SK-N-SH treated with all-trans-retinoic acid at 6 μM for 48 hours (cell line): ENCODE measurements at regions not wholly inside any gene's neighbourhood (a gene's known extent, or its start where the extent isn't known, plus 50 kb on each side); places are given as distances from the start of the nearest gene placed in this dataset.
A peak's percentile ranks its signal among the peaks of the same experiment; 100 is the strongest.

ENCODE experiments used
- ATAC-seq: fragments of 200-7000 bp; cut with Tn5 transposase; 3 replicates; pipeline ENCODE4 v1.9.1; 2020; ENCODE audit warnings: mild to moderate bottlenecking, moderate library complexity
- ARNTL ChIP-seq: fragments of 450-650 bp; formaldehyde crosslinking; IDR thresholded peaks from 2 replicates; pipeline ENCODE4 v1.5.0; 2020; ENCODE audit warnings: low read depth, mild to moderate bottlenecking, moderate library complexity, borderline replicate concordance
- BACH2 ChIP-seq: fragments of 250-450 bp; sonication (Bioruptor Pico); IDR thresholded peaks from 2 replicates; pipeline ENCODE4 v1.9.0; 2021; ENCODE audit warnings: mild to moderate bottlenecking, borderline replicate concordance
- CREB5 ChIP-seq: fragments of 250-450 bp; sonication (Bioruptor Pico); IDR thresholded peaks from 2 replicates; pipeline ENCODE4 v1.5.1; 2020; ENCODE audit warnings: low read depth, mild to moderate bottlenecking, moderate library complexity
- CSDC2 ChIP-seq: fragments of 250-450 bp; sonication (Bioruptor Pico); IDR thresholded peaks from 2 replicates; pipeline ENCODE4 v1.5.0; 2020; ENCODE audit warnings: mild to moderate bottlenecking, moderate library complexity
- CSRNP3 ChIP-seq: fragments of 250-450 bp; sonication (Bioruptor Pico); IDR thresholded peaks from 2 replicates; pipeline ENCODE4 v1.5.1; 2021; ENCODE audit warnings: mild to moderate bottlenecking, moderate library complexity
- GLIS3 ChIP-seq: fragments of 250-450 bp; sonication (Bioruptor Pico); IDR thresholded peaks from 2 replicates; pipeline ENCODE4 v1.5.0; 2020; ENCODE audit warnings: mild to moderate bottlenecking, moderate library complexity
- ISL1 ChIP-seq: fragments of 250-450 bp; sonication (Bioruptor Pico); IDR thresholded peaks from 2 replicates; pipeline ENCODE4 v2.1.2; 2022; ENCODE audit warnings: mild to moderate bottlenecking, moderate library complexity
- OSR1 ChIP-seq: fragments of 250-450 bp; sonication (Bioruptor Pico); IDR thresholded peaks from 2 replicates; pipeline ENCODE4 v1.8.0; 2022; ENCODE audit warnings: moderate library complexity, mild to moderate bottlenecking, inconsistent platforms
- PATZ1 ChIP-seq: fragments of 250-450 bp; sonication (Bioruptor Pico); IDR thresholded peaks from 2 replicates; pipeline ENCODE4 v1.8.0; 2020; ENCODE audit warnings: mild to moderate bottlenecking, moderate library complexity, borderline replicate concordance
- PPARA ChIP-seq: fragments of 250-450 bp; sonication (Bioruptor Pico); IDR thresholded peaks from 2 replicates; pipeline ENCODE4 v1.5.0; 2020; ENCODE audit warnings: mild to moderate bottlenecking, borderline replicate concordance
- SNAI2 ChIP-seq: fragments of 250-450 bp; sonication (Bioruptor Pico); IDR thresholded peaks from 2 replicates; pipeline ENCODE4 v1.5.0; 2020; ENCODE audit warnings: mild to moderate bottlenecking, moderate library complexity
- TCF4 ChIP-seq: fragments of 250-450 bp; sonication (Bioruptor Pico); IDR thresholded peaks from 2 replicates; pipeline ENCODE4 v1.8.0; 2021; ENCODE audit warnings: mild to moderate bottlenecking, moderate library complexity, borderline replicate concordance
- TOX ChIP-seq: fragments of 250-450 bp; sonication (Bioruptor Pico); IDR thresholded peaks from 2 replicates; pipeline ENCODE4 v1.8.0; 2021; ENCODE audit warnings: mild to moderate bottlenecking, moderate library complexity, borderline replicate concordance
- TSHZ2 ChIP-seq: fragments of 250-450 bp; sonication (Bioruptor Pico); IDR thresholded peaks from 2 replicates; pipeline ENCODE4 v1.5.0; 2020; ENCODE audit warnings: mild to moderate bottlenecking, moderate library complexity
- ZFP3 ChIP-seq: fragments of 250-450 bp; sonication (Bioruptor Pico); IDR thresholded peaks from 2 replicates; pipeline ENCODE4 v1.5.0; 2020; ENCODE audit warnings: mild to moderate bottlenecking, moderate library complexity
- ZFP30 ChIP-seq: fragments of 450-650 bp; formaldehyde crosslinking; IDR thresholded peaks from 2 replicates; pipeline ENCODE4 v1.5.0; 2022; ENCODE audit warnings: mild to moderate bottlenecking, moderate library complexity
- ZNF70 ChIP-seq: fragments of 450-650 bp; formaldehyde crosslinking; IDR thresholded peaks from 2 replicates; pipeline ENCODE4 v1.5.0; 2020; ENCODE audit warnings: mild to moderate bottlenecking, moderate library complexity
- ZNF8 ChIP-seq: fragments of 450-650 bp; formaldehyde crosslinking; IDR thresholded peaks from 2 replicates; pipeline ENCODE4 v1.5.0; 2020; ENCODE audit warnings: mild to moderate bottlenecking, moderate library complexity

GRCh38 chr10:31153161-31153560 is 121.5 kb upstream of the ZNF438 start:
- no peak for TF ChIP-seq ZNF8 (CRISPR knock-in tag)
- no peak for TF ChIP-seq PATZ1 (CRISPR knock-in tag)
- no peak for TF ChIP-seq ARNTL (CRISPR knock-in tag)
- TF ChIP-seq PPARA (CRISPR knock-in tag), result no peak
- TF ChIP-seq TOX, result no peak
- no peak for TF ChIP-seq TCF4 (CRISPR knock-in tag)
- no peak for ATAC-seq

- TF ChIP-seq OSR1 (CRISPR knock-in tag) (no peak), BACH2 (CRISPR knock-in tag) (no peak), SNAI2 (CRISPR knock-in tag) (no peak), TOX (no peak), CSRNP3 (CRISPR knock-in tag) (no peak), CSDC2 (CRISPR knock-in tag) (no peak), TSHZ2 (CRISPR knock-in tag) (no peak), PATZ1 (CRISPR knock-in tag) (no peak), ZFP30 (no peak), CREB5 (CRISPR knock-in tag) (no peak)
- no peak for ATAC-seq
Measured at GRCh38 chr10:31153692-31154091, 122.0 kb upstream of the ZNF438 start.

GRCh38 chr10:31154996-31155395 is 123.3 kb upstream of the ZNF438 start:
- ATAC-seq, result no peak

GRCh38 chr10:31157123-31158010 is 125.7 kb upstream of the ZNF438 start:
- ATAC-seq, result peak; percentile 92
- TF ChIP-seq ISL1 (no peak), OSR1 (CRISPR knock-in tag) (no peak), CSRNP3 (CRISPR knock-in tag) (no peak), PATZ1 (CRISPR knock-in tag) (no peak), TCF4 (CRISPR knock-in tag) (no peak), GLIS3 (CRISPR knock-in tag) (no peak), ZFP3 (CRISPR knock-in tag) (no peak), SNAI2 (CRISPR knock-in tag) (no peak), ZNF70 (no peak)

More at GRCh38 chr10:31154996-31155395, 123.3 kb upstream of the ZNF438 start:
- TF ChIP-seq CSDC2 (CRISPR knock-in tag) (no peak), BACH2 (CRISPR knock-in tag) (no peak), ZFP3 (CRISPR knock-in tag) (no peak)
